T47D (cell line): ENCODE measurements at regions not wholly inside any gene's neighbourhood (a gene's known extent, or its start where the extent isn't known, plus 50 kb on each side); places are given as distances from the start of the nearest gene placed in this dataset.

ENCODE experiments used
- DNase-seq, 2 experiments: peaks; one replicate each; pipeline versions ENCODE4 v3.0.0 to v3.0.0-alpha.2; 2011 to 2012; ENCODE audit warnings: low read depth in 1 of 2, low spot score in 1 of 2
- JUND ChIP-seq: IDR thresholded peaks from 2 replicates; pipeline ENCODE4 v1.6.1; 2012; ENCODE audit warnings: low read depth
- in situ Hi-C: cut with HindIII; loops from 2 replicates; pipeline ENCODE4 v1.10.0; 2016; ENCODE audit warnings: low sequenced_read_pairs, low pct_unique_long_range_greater_than_20kb

GRCh38 chr2:146038014-146038413 lies 1518.1 kb upstream of the ZEB2 start:
- no peak for TF ChIP-seq JUND
- in situ Hi-C loops: no loop called here
- DNase-seq: no peak

- DNase-seq: no peak
- TF ChIP-seq JUND: no peak
- in situ Hi-C loops: no loop called here
Measured at GRCh38 chr2:146037334-146037870, 1517.5 kb upstream of the ZEB2 start.

GRCh38 chr2:146031158-146031557 lies 1511.2 kb upstream of the ZEB2 start:
- DNase-seq: no peak
- no peak for TF ChIP-seq JUND
- in situ Hi-C loops: no loop called here

- no peak for TF ChIP-seq JUND
- in situ Hi-C loops: no loop called here
Measured at GRCh38 chr2:146027156-146027555, 1507.2 kb upstream of the ZEB2 start.

GRCh38 chr2:146025519-146025918 lies 1505.6 kb upstream of the ZEB2 start:
- TF ChIP-seq JUND: no peak
- in situ Hi-C loops: no loop called here
- DNase-seq: no peak

More at GRCh38 chr2:146027156-146027555, 1507.2 kb upstream of the ZEB2 start:
- peak in 1 of 2 experiments; percentile 9 for DNase-seq

DNA sequence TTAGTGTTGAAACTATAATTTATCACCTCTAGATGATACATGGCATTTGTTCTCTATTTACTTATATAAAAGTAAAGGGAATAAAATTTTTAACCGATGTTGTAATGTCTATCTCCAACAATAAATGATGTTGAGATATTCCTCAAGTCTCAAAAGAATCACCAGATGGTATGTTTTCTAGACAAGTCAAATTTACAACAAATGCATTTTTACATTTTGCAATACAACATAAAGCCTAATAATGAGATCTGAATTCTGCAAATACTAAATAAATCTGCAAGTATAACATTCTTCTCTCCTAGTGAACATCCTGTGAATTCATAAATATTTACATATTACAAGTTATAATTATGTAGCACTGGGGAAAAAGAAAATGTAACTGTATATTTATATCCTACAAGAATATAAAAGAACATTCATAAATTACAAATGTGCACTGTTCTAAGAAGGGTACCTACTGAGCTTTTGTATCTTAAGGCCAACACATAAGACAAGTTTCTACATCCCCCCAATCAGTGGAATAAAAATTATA lies 1504.4 kb upstream of the ZEB2 start:
- in situ Hi-C loops: no loop called here
- no peak for DNase-seq
- TF ChIP-seq JUND: no peak

DNA sequence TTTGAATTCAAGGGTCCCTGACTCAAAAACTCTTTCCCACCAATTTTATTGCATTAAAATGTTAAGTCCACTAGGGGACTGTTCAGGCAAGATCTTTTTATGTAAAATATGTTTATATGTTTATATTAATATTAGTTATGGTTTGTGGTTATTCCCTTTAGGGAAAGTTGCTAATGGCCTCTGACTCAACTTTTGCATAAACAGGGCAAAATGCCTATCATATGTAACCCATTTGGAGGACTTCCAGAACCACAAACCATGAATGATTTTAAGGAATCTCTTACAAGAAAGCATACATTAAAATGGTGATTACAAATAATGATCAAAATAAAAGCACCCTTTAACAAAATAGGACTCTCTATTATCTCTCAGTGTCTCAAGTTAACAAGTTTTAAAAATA lies 1484.5 kb upstream of the ZEB2 start:
- DNase-seq: no peak
- in situ Hi-C loops: no loop called here
- no peak for TF ChIP-seq JUND

DNA sequence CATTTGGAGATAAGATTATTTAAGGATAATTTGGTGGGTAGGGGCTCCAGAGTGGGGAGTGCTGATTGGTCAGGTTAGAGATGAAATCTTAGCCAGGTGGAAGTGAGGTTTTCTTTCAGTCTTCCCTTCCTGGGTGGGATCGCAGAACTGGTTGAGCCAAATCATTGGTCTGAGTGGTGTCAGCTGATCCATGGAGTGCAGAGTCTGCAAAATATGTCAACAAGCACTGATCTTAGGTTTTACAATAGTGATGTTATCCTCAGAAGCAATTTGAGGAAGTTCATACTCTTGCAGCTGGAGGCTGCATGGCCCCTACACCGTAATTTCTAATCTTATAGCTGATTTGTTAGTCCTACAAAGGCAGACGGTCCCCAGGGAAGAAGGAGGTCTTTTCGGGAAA lies 1483.4 kb upstream of the ZEB2 start:
- in situ Hi-C loops: no loop called here
- no peak for TF ChIP-seq JUND
- DNase-seq: no peak

GRCh38 chr2:145994910-145995309 lies 1475.0 kb upstream of the ZEB2 start:
- in situ Hi-C loops: no loop called here
- DNase-seq: no peak
- no peak for TF ChIP-seq JUND

- TF ChIP-seq JUND: no peak
- in situ Hi-C loops: no loop called here
- DNase-seq: no peak
Measured at GRCh38 chr2:145992572-145992971, 1472.7 kb upstream of the ZEB2 start.

DNA sequence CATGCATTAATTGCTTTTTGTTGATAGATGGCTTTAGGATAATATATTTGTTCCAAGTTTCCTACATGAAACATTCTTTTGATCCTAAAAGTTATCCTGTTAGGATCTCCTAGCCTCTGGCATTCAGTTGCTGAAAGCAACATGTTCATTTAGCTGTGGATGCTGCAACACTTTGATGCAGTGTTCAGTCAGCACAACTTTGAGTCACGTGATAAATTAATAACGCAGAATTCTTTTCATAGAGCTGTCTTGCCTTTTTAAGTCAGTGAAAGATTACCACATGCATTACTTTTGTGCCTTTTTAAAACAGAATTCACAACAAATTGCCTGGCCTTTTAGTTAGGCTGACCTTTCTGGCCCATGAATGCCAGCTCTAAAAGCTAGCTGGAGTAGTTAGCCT lies 1467.9 kb upstream of the ZEB2 start:
- no peak for TF ChIP-seq JUND
- no peak for DNase-seq
- in situ Hi-C loops: no loop called here

GRCh38 chr2:145985517-145985916 lies 1465.6 kb upstream of the ZEB2 start:
- TF ChIP-seq JUND: no peak
- DNase-seq: no peak
- in situ Hi-C loops: no loop called here

- no peak for DNase-seq
- in situ Hi-C loops: no loop called here
- no peak for TF ChIP-seq JUND
Measured at GRCh38 chr2:145984580-145984979, 1464.7 kb upstream of the ZEB2 start.

DNA sequence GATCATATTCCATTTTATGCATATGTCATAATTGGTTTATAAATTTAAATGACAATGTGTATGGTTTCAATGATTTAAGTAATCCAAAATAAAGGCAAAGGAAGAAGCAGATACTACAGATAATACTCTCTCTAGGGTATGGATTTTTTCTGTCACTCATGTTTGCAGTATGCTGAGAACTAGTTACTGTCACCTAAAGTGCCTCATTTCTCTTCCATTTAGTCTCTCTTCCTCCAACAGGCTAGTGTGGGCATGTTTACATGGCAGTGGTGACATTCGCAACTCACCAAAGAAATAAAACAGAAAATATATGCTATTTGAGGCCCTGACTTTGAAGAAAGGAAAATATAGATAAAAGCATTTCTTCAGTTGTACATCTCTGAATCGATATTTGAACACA lies 1460.4 kb upstream of the ZEB2 start:
- DNase-seq: no peak
- TF ChIP-seq JUND: no peak
- in situ Hi-C loops: no loop called here
